ENCODE measurements at regions not wholly inside any gene's neighbourhood (a gene's known extent, or its start where the extent isn't known, plus 50 kb on each side); places are given as distances from the start of the nearest gene placed in this dataset.
"Not testable (repeated sequence)": the region's sequence is repeated elsewhere in the genome, so short reads cannot be mapped to it uniquely, and the experiment has no call there.

GRCh38 chr17:33567223-33567622 is 274.1 kb upstream of the ASIC2 start:
- no peak overlapping the region for H3K27ac ChIP-seq
- DNase-seq (no peak), ATAC-seq (no peak)
- TF ChIP-seq POLR2A (IDR thresholded peaks at IDR 0.05) (no peak), CTCF (IDR thresholded peaks at IDR 0.05) (no peak)
- no peak overlapping the region for H3K4me3 ChIP-seq
- no peaks in the 10 kb centered on the region for H3K9me3 ChIP-seq
- no peaks in the 10 kb centered on the region for H3K36me3 ChIP-seq
- intact Hi-C loops (cut with DNase I), result loop anchor here in 1 of 10 donors (2.0 kb wide), 1 partner anchor 44 kb away; no protein-coding TSS in a partner anchor
- 71 to 77% (median 74%) methylated on average over 3 of the region's 3 CpGs for WGBS, 4 donors
- H3K27me3 ChIP-seq, result peaks cover 0 to 3% (median 0%) of the 10 kb centered on the region in 9 donors
- H3K4me1 ChIP-seq, result no peaks in the 10 kb centered on the region

GRCh38 chr17:33572615-33573014 is 279.5 kb upstream of the ASIC2 start:
- no peaks in the 10 kb centered on the region for H3K36me3 ChIP-seq
- no peaks in the 10 kb centered on the region for H3K9me3 ChIP-seq
- no peak overlapping the region for H3K27ac ChIP-seq
- peaks cover 0 to 22% (median 0%) of the 10 kb centered on the region in 9 donors for H3K27me3 ChIP-seq
- TF ChIP-seq POLR2A (IDR thresholded peaks at IDR 0.05) (no peak), CTCF (IDR thresholded peaks at IDR 0.05) (no peak)
- intact Hi-C loops (cut with DNase I), result no loop called here
- H3K4me1 ChIP-seq, result no peaks in the 10 kb centered on the region
- no peak for DNase-seq
- 52 to 72% (median 61%) methylated on average over 3 of the region's 3 CpGs for WGBS, 4 donors
- ATAC-seq, result peak in 1 of 4 donors; percentile 28
- no peak overlapping the region for H3K4me3 ChIP-seq

- DNase-seq (no peak), ATAC-seq (no peak)
- Histone ChIP-seq H3K4me1 (no peaks in the 10 kb centered on the region), H3K9me3 (no peaks in the 10 kb centered on the region), H3K27ac (no peak overlapping the region), H3K27me3 (peaks cover 0 to 22% (median 0%) of the 10 kb centered on the region in 9 donors), H3K36me3 (no peaks in the 10 kb centered on the region), H3K4me3 (no peak overlapping the region)
- WGBS, 4 donors, result 47 to 54% (median 52%) methylated on average over 4 of the region's 4 CpGs
- no peak for TF ChIP-seq POLR2A (IDR thresholded peaks at IDR 0.05)
- no peak for TF ChIP-seq CTCF (IDR thresholded peaks at IDR 0.05)
- intact Hi-C loops (cut with DNase I), result no loop called here
Measured at GRCh38 chr17:33574942-33575445, 281.9 kb upstream of the ASIC2 start.

- intact Hi-C loops (cut with DNase I); H3K27ac ChIP-seq; H3K36me3 ChIP-seq; DNase-seq; H3K4me3 ChIP-seq; H3K9me3 ChIP-seq; H3K4me1 ChIP-seq; ATAC-seq: not testable (repeated sequence)
- peaks cover 0 to 16% (median 0%) of the 10 kb centered on the region in 9 donors for H3K27me3 ChIP-seq
- 77 to 92% (median 92%) methylated on average over 6 of the region's 6 CpGs for WGBS, 4 donors
Measured at GRCh38 chr17:33579740-33580139, 286.6 kb upstream of the ASIC2 start.

- H3K4me3 ChIP-seq, result no peak overlapping the region
- ATAC-seq (no peak), DNase-seq (no peak)
- H3K9me3 ChIP-seq, result no peaks in the 10 kb centered on the region
- no peaks in the 10 kb centered on the region for H3K4me1 ChIP-seq
- H3K36me3 ChIP-seq, result no peaks in the 10 kb centered on the region
- H3K27ac ChIP-seq, result no peak overlapping the region
- WGBS, 4 donors, result 82 to 94% (median 87%) methylated on average over 3 of the region's 3 CpGs
- TF ChIP-seq POLR2A (IDR thresholded peaks at IDR 0.05), result no peak
- no peak for TF ChIP-seq CTCF (IDR thresholded peaks at IDR 0.05)
- intact Hi-C loops (cut with DNase I), result no loop called here
- H3K27me3 ChIP-seq, result peaks cover 0 to 16% (median 0%) of the 10 kb centered on the region in 9 donors
Measured at GRCh38 chr17:33580215-33580614, 287.1 kb upstream of the ASIC2 start.

All from heart left ventricle (tissue), 16 donors.